Ovary (tissue), 3 donors: ENCODE measurements at regions not wholly inside any gene's neighbourhood (a gene's known extent, or its start where the extent isn't known, plus 50 kb on each side); places are given as distances from the start of the nearest gene placed in this dataset.

Experiments
- EP300 ChIP-seq: sonication (generic); formaldehyde crosslinking; IDR thresholded peaks from one replicate; pipeline ENCODE4 v1.6.1; 2017; ENCODE audit warnings: antibody characterized with exemption
- TF ChIP-seq, protein P1 (sequence below), 3 donors: fragments of 450-650 bp in 2 of 3; fragments of 200-600 bp in 1 of 3; IDR thresholded peaks; one replicate each; pipeline versions ENCODE4 v1.5.1 to v1.8.0; 2016 to 2022; ENCODE audit warnings: antibody characterized with exemption in 3 of 3, mild to moderate bottlenecking in 1 of 3
- donor health status: DM: no; HTN: no; CAD: no.

DNA sequence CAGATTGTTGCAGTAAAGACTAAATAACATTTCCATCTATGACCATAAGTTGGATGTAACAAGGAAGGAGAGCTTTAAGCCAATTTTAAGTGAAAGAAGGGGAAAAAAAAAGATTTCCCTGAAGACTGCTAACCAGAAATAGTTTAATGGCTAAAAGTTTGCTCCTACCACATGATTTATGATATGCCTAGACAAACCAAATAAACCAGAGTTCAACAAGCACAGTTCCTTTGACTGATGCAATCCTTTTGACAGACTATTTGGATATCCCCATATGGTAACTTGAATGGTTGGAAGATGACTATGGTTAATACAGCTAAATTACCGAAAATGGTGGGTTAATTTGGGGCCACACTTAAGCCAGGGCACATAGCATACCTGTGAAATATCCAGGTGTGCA is 338.5 kb downstream of the CETN3 start:
- TF ChIP-seq, protein P1, sequence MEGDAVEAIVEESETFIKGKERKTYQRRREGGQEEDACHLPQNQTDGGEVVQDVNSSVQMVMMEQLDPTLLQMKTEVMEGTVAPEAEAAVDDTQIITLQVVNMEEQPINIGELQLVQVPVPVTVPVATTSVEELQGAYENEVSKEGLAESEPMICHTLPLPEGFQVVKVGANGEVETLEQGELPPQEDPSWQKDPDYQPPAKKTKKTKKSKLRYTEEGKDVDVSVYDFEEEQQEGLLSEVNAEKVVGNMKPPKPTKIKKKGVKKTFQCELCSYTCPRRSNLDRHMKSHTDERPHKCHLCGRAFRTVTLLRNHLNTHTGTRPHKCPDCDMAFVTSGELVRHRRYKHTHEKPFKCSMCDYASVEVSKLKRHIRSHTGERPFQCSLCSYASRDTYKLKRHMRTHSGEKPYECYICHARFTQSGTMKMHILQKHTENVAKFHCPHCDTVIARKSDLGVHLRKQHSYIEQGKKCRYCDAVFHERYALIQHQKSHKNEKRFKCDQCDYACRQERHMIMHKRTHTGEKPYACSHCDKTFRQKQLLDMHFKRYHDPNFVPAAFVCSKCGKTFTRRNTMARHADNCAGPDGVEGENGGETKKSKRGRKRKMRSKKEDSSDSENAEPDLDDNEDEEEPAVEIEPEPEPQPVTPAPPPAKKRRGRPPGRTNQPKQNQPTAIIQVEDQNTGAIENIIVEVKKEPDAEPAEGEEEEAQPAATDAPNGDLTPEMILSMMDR (IDR thresholded peaks at IDR 0.05): no peak
- no peak for TF ChIP-seq EP300
